Kidney (tissue), 13 donors: ENCODE measurements at regions not wholly inside any gene's neighbourhood (a gene's known extent, or its start where the extent isn't known, plus 50 kb on each side); places are given as distances from the start of the nearest gene placed in this dataset.

ENCODE experiments used
- DNase-seq, 5 donors: peaks; one replicate each; pipeline ENCODE4 v3.0.0-alpha.2; 2013 to 2020
- FAIRE-seq: peaks from 2 replicates; lab custom pipeline; 2012; peaks lifted over from hg19 to GRCh38; lab: Jason Lieb, UNC
- H3K27ac ChIP-seq, 2 donors: one replicate each; pipeline ENCODE4 v1.7.0; 2013; ENCODE audit warnings: low read depth in 2 of 2, low read length in 2 of 2, inconsistent platforms in 1 of 2
- H3K27me3 ChIP-seq: one replicate; pipeline ENCODE4 v1.7.1; 2013; ENCODE audit warnings: low read length, inconsistent platforms; ENCODE audit not compliant: control insufficient read depth, insufficient read depth
- H3K36me3 ChIP-seq, 3 donors: one replicate each; pipeline versions ENCODE4 v1.7.0 to v1.7.1; 2013; ENCODE audit warnings: low read length in 3 of 3, control low read depth in 1 of 3, inconsistent platforms in 1 of 3; ENCODE audit not compliant: insufficient read depth in 3 of 3, control insufficient read depth in 2 of 3
- H3K4me1 ChIP-seq, 3 donors: one replicate each; pipeline versions ENCODE4 v1.7.0 to v1.7.1; 2013; ENCODE audit warnings: low read length in 3 of 3, inconsistent platforms in 1 of 3, low read depth in 1 of 3; ENCODE audit not compliant: control insufficient read depth in 2 of 3, insufficient read depth in 2 of 3
- H3K4me3 ChIP-seq, 3 donors: one replicate each; pipeline versions ENCODE4 v1.7.0 to v1.8.1; 2013; ENCODE audit warnings: low read length in 3 of 3, control low read depth in 1 of 3, inconsistent platforms in 1 of 3
- H3K9ac ChIP-seq, 3 donors: one replicate each; pipeline versions ENCODE4 v1.7.0 to v1.7.1; 2013; ENCODE audit warnings: low read length in 3 of 3, control low read depth in 1 of 3, inconsistent platforms in 1 of 3
- H3K9me3 ChIP-seq, 3 donors: one replicate each; pipeline versions ENCODE4 v1.7.0 to v1.7.1; 2013; ENCODE audit warnings: low read length in 3 of 3, control low read depth in 1 of 3, inconsistent platforms in 1 of 3; ENCODE audit not compliant: control insufficient read depth in 2 of 3, insufficient read depth in 1 of 3
- intact Hi-C: fragments of 100-400 bp; cut with DNase I; formaldehyde crosslinking; loops from one replicate; pipeline ENCODE4 v1.11.1; 2022
- TF ChIP-seq, protein P1 (sequence below): IDR thresholded peaks from 3 replicates; pipeline ENCODE4 v1.5.1; 2012; ENCODE audit warnings: mild to moderate bottlenecking, moderate library complexity, borderline replicate concordance; ENCODE audit not compliant: insufficient read depth; ENCODE audit errors: extremely low read depth
- donor health status: control.
- donor health status: control.
- donor health status: control.
- donor health status: control.
- donor health status: control.
- donor health status: DM: yes; HTN: yes; CAD: no.
- donor health status: Normal renal cell carcinoma (clear cell type).

GRCh38 chr3:135667061-135667460 lies 298.5 kb upstream of the PPP2R3A start:
- DNase-seq = no peak
- intact Hi-C loops = no loop called here
- Histone ChIP-seq H3K36me3 (no peaks in the 10 kb centered on the region), H3K27me3 (no peaks in the 10 kb centered on the region), H3K27ac (no peak overlapping the region), H3K4me3 (no peak overlapping the region), H3K9me3 (peaks cover 0 to 5% (median 2%) of the 10 kb centered on the region in 3 donors), H3K4me1 (no peaks in the 10 kb centered on the region), H3K9ac (no peak overlapping the region)
- TF ChIP-seq, protein P1, sequence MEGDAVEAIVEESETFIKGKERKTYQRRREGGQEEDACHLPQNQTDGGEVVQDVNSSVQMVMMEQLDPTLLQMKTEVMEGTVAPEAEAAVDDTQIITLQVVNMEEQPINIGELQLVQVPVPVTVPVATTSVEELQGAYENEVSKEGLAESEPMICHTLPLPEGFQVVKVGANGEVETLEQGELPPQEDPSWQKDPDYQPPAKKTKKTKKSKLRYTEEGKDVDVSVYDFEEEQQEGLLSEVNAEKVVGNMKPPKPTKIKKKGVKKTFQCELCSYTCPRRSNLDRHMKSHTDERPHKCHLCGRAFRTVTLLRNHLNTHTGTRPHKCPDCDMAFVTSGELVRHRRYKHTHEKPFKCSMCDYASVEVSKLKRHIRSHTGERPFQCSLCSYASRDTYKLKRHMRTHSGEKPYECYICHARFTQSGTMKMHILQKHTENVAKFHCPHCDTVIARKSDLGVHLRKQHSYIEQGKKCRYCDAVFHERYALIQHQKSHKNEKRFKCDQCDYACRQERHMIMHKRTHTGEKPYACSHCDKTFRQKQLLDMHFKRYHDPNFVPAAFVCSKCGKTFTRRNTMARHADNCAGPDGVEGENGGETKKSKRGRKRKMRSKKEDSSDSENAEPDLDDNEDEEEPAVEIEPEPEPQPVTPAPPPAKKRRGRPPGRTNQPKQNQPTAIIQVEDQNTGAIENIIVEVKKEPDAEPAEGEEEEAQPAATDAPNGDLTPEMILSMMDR = no peak
- FAIRE-seq = no peak

GRCh38 chr3:135674508-135674907 lies 291.0 kb upstream of the PPP2R3A start:
- Histone ChIP-seq H3K9ac (no peak overlapping the region), H3K9me3 (peaks cover 0 to under 1% (median 0%) of the 10 kb centered on the region in 3 donors), H3K4me1 (no peaks in the 10 kb centered on the region), H3K27me3 (no peaks in the 10 kb centered on the region), H3K27ac (no peak overlapping the region), H3K36me3 (no peaks in the 10 kb centered on the region), H3K4me3 (no peak overlapping the region)
- TF ChIP-seq, protein P1 = no peak
- DNase-seq (no peak), FAIRE-seq (no peak)
- intact Hi-C loops = no loop called here

GRCh38 chr3:135678386-135678785 lies 287.1 kb upstream of the PPP2R3A start:
- Histone ChIP-seq H3K27me3 (no peaks in the 10 kb centered on the region), H3K36me3 (no peaks in the 10 kb centered on the region), H3K9me3 (peaks cover 0 to 9% (median 4%) of the 10 kb centered on the region in 3 donors), H3K4me3 (no peak overlapping the region), H3K4me1 (no peaks in the 10 kb centered on the region), H3K27ac (no peak overlapping the region), H3K9ac (no peak overlapping the region)
- TF ChIP-seq, protein P1 = no peak
- intact Hi-C loops = no loop called here
- FAIRE-seq (no peak), DNase-seq (no peak)

DNA sequence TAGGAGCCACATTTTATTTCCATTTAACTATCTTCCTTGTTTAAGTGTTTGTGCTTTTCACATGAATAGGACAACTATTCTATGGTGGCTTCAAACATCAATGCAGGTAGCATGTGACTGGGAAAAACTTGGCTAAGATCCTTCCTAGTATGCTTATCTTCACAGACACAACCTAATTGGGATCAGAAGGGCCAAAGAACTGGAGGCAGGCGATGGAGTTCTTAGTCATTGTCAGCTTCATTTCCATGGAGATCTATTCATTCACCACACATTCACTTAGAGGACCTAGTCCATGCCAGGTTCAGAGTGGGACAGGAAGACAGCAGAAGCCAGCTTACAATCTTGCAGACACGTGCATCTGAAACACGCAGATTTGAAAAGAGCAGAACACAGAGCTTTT lies 277.5 kb upstream of the PPP2R3A start:
- Histone ChIP-seq H3K9me3 (no peaks in the 10 kb centered on the region), H3K27me3 (no peaks in the 10 kb centered on the region), H3K9ac (no peak overlapping the region), H3K4me3 (no peak overlapping the region), H3K4me1 (no peaks in the 10 kb centered on the region), H3K36me3 (no peaks in the 10 kb centered on the region), H3K27ac (no peak overlapping the region)
- no peak for FAIRE-seq
- intact Hi-C loops = no loop called here
- no peak for DNase-seq
- TF ChIP-seq, protein P1 = no peak
